ENCODE measurements at regions not wholly inside any gene's neighbourhood (a gene's known extent, or its start where the extent isn't known, plus 50 kb on each side); places are given as distances from the start of the nearest gene placed in this dataset.

DNA sequence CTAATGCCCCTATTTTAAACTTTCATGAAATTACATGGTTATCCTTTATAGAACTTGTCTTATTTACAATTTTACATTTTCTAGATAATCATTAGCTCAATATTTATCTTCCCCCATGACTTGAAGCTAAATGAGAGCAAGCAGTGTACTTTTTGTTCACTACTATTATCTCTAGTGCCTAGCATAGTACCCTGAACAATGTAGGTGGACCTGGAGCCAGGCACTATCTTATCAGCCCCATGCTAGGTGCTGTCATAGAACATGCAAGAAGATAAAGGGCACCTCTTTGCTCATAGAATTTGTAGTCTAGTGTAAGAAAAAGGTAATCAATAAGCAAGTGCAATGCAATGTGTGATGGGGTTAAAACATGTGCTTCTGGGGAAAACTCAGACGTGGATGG is 399.9 kb downstream of the ELAVL2 start:
- Histone ChIP-seq H3K27ac (ENCODE audit: low read depth, low read length) (no peak overlapping the region), H3K9me3 (ENCODE audit: insufficient read depth, low read length) (no peaks in the 10 kb centered on the region), H3K9ac (ENCODE audit: low read length) (no peak overlapping the region), H4K20me1 (ENCODE audit: low read depth, low read length) (no peaks in the 10 kb centered on the region), H3K9me2 (replicated peaks; ENCODE audit: insufficient read depth, low read length) (no peaks in the 10 kb centered on the region), H3F3A (ENCODE audit: insufficient read depth) (no peaks in the 10 kb centered on the region), H3K4me2 (ENCODE audit: low read depth, low read length, poor library complexity, severe bottlenecking) (no peak overlapping the region), H3K79me2 (ENCODE audit: insufficient read depth, low read length) (no peaks in the 10 kb centered on the region), H3K27me3 (ENCODE audit: low read length) (no peaks in the 10 kb centered on the region), H3K36me3 (ENCODE audit: low read length) (no peaks in the 10 kb centered on the region), H2AFZ (ENCODE audit: low read depth, low read length, severe bottlenecking) (no peak overlapping the region), H3K4me3 (ENCODE audit: insufficient read depth, low read length, poor library complexity, severe bottlenecking) (no peak overlapping the region)
- TF ChIP-seq EZH2phosphoT487 (conservative IDR thresholded peaks at IDR 0.05; ENCODE audit: low read length) (no peak), CTCF (IDR thresholded peaks at IDR 0.05; ENCODE audit: insufficient read depth, low read length, poor library complexity, severe bottlenecking) (no peak)

GRCh38 chr9:23431459-23431858 is 394.6 kb downstream of the ELAVL2 start:
- Histone ChIP-seq H3K9ac (ENCODE audit: low read length) (no peak overlapping the region), H3K9me3 (ENCODE audit: insufficient read depth, low read length) (no peaks in the 10 kb centered on the region), H2AFZ (ENCODE audit: low read depth, low read length, severe bottlenecking) (no peak overlapping the region)

GRCh38 chr9:23434654-23435053 is 391.4 kb downstream of the ELAVL2 start:
- Histone ChIP-seq H3K4me3 (ENCODE audit: insufficient read depth, low read length, poor library complexity, severe bottlenecking) (no peak overlapping the region), H3K36me3 (ENCODE audit: low read length) (no peaks in the 10 kb centered on the region), H3K9me3 (ENCODE audit: insufficient read depth, low read length) (no peaks in the 10 kb centered on the region), H3F3A (ENCODE audit: insufficient read depth) (no peaks in the 10 kb centered on the region), H3K9me2 (replicated peaks; ENCODE audit: insufficient read depth, low read length) (no peaks in the 10 kb centered on the region), H3K4me2 (ENCODE audit: low read depth, low read length, poor library complexity, severe bottlenecking) (no peak overlapping the region), H3K79me2 (ENCODE audit: insufficient read depth, low read length) (no peaks in the 10 kb centered on the region), H3K9ac (ENCODE audit: low read length) (no peak overlapping the region), H4K20me1 (ENCODE audit: low read depth, low read length) (no peaks in the 10 kb centered on the region), H2AFZ (ENCODE audit: low read depth, low read length, severe bottlenecking) (no peak overlapping the region), H3K27ac (ENCODE audit: low read depth, low read length) (no peak overlapping the region), H3K27me3 (ENCODE audit: low read length) (no peaks in the 10 kb centered on the region)
- TF ChIP-seq CTCF (IDR thresholded peaks at IDR 0.05; ENCODE audit: insufficient read depth, low read length, poor library complexity, severe bottlenecking): no peak
- TF ChIP-seq EZH2phosphoT487 (conservative IDR thresholded peaks at IDR 0.05; ENCODE audit: low read length): no peak

More at GRCh38 chr9:23431459-23431858, 394.6 kb downstream of the ELAVL2 start:
- no peak overlapping the region for H3K27ac ChIP-seq (ENCODE audit: low read depth, low read length)
- no peaks in the 10 kb centered on the region for H3K27me3 ChIP-seq (ENCODE audit: low read length)
- no peak overlapping the region for H3K4me2 ChIP-seq (ENCODE audit: low read depth, low read length, poor library complexity, severe bottlenecking)
- TF ChIP-seq CTCF (IDR thresholded peaks at IDR 0.05; ENCODE audit: insufficient read depth, low read length, poor library complexity, severe bottlenecking) (no peak), EZH2phosphoT487 (conservative IDR thresholded peaks at IDR 0.05; ENCODE audit: low read length) (no peak)
- H3K36me3 ChIP-seq (ENCODE audit: low read length): no peaks in the 10 kb centered on the region
- no peaks in the 10 kb centered on the region for H3K79me2 ChIP-seq (ENCODE audit: insufficient read depth, low read length)
- H3K4me3 ChIP-seq (ENCODE audit: insufficient read depth, low read length, poor library complexity, severe bottlenecking): no peak overlapping the region
- no peaks in the 10 kb centered on the region for H4K20me1 ChIP-seq (ENCODE audit: low read depth, low read length)
- no peaks in the 10 kb centered on the region for H3K9me2 ChIP-seq (replicated peaks; ENCODE audit: insufficient read depth, low read length)
- H3F3A ChIP-seq (ENCODE audit: insufficient read depth): no peaks in the 10 kb centered on the region

Measured in SU-DHL-6 (cell line).